HepG2 (cell line): ENCODE measurements at regions not wholly inside any gene's neighbourhood (a gene's known extent, or its start where the extent isn't known, plus 50 kb on each side); places are given as distances from the start of the nearest gene placed in this dataset.

ENCODE experiments used
- ATAC-seq: fragments of 200-7000 bp; cut with Tn5 transposase; 3 replicates; pipeline ENCODE4 v1.9.1; 2020; ENCODE audit warnings: mild to moderate bottlenecking, moderate library complexity
- BruUV-seq: library from RNA; stranded (reverse); fragments of 400-500 nt; replicated peaks from 2 replicates; lab custom pipeline; 2021; lab: Mats Ljungman, UMichigan
- CTCF ChIA-PET: fragments of 300-600 bp; formaldehyde crosslinking; extraction: SDS; loops from one replicate; lab custom pipeline; 2021; ENCODE audit warnings: low total read pairs, inconsistent platforms, low intra/inter-chr PET ratio; lab: Yijun Ruan, JAX
- POLR2A ChIA-PET: fragments of 350-600 bp; sonication (Branson Sonifier 250); formaldehyde crosslinking; loops from one replicate; lab custom pipeline; 2020; ENCODE audit warnings: antibody characterized with exemption, inconsistent platforms; lab: Yijun Ruan, JAX
- DNase-seq: peaks from one replicate; pipeline ENCODE4 v3.0.0-alpha.2; 2015; ENCODE audit warnings: low spot score
- FAIRE-seq: peaks from 3 replicates; lab custom pipeline; 2011; peaks lifted over from hg19 to GRCh38; lab: Jason Lieb, UNC
- H2AFZ ChIP-seq: one replicate; pipeline ENCODE4 v1.6.1; 2011; ENCODE audit warnings: low read length, inconsistent platforms
- H3K27ac ChIP-seq: fragments of 300-600 bp; 3 replicates; pipeline ENCODE4 v1.8.0; 2011; ENCODE audit warnings: mixed run types, mild to moderate bottlenecking, mixed read lengths, low read length, inconsistent platforms; ENCODE audit not compliant: insufficient read depth; ENCODE audit errors: extremely low read length
- H3K27me3 ChIP-seq, 2 experiments: fragments of 200-600 bp in 1 of 2; 2 replicates in 1 of 2; 3 replicates in 1 of 2; pipeline versions ENCODE4 v1.6.0 to v1.8.0; 2011; ENCODE audit warnings: low read length in 2 of 2, mild to moderate bottlenecking in 2 of 2, moderate library complexity in 2 of 2, inconsistent platforms in 1 of 2; ENCODE audit not compliant: insufficient read depth in 2 of 2, control insufficient read depth in 1 of 2
- H3K36me3 ChIP-seq, 2 experiments: fragments of 200-600 bp in 1 of 2; replicated peaks in 1 of 2; 2 replicates in 1 of 2; 3 replicates in 1 of 2; pipeline versions ENCODE4 v1.5.1 to v1.8.0; 2011; ENCODE audit warnings: low read length in 2 of 2, inconsistent platforms in 1 of 2; ENCODE audit not compliant: insufficient read depth in 2 of 2, control insufficient read depth in 1 of 2
- H3K4me1 ChIP-seq: 2 replicates; pipeline ENCODE4 v1.5.1; 2012; ENCODE audit warnings: low read length, inconsistent platforms; ENCODE audit not compliant: insufficient read depth
- H3K4me2 ChIP-seq: 2 replicates; pipeline ENCODE4 v1.6.0; 2011; ENCODE audit warnings: low read depth, low read length, inconsistent platforms
- H3K4me3 ChIP-seq, 3 experiments: fragments of 200-600 bp in 1 of 3; sonication (generic), shearing (Covaris generic) in 1 of 3; replicated peaks in 1 of 3; 2 replicates each; pipeline ENCODE4 v1.5.1; 2011 to 2016; ENCODE audit warnings: low read length in 3 of 3, inconsistent platforms in 2 of 3, low read depth in 2 of 3, mild to moderate bottlenecking in 2 of 3, control low read depth in 1 of 3, mixed read lengths in 1 of 3; ENCODE audit not compliant: insufficient read depth in 1 of 3
- H3K79me2 ChIP-seq: one replicate; pipeline ENCODE4 v1.6.1; 2011; ENCODE audit warnings: low read length, inconsistent platforms; ENCODE audit not compliant: insufficient read depth
- H3K9ac ChIP-seq: 2 replicates; pipeline ENCODE4 v1.6.0; 2011; ENCODE audit warnings: mild to moderate bottlenecking, low read depth, low read length, inconsistent platforms; ENCODE audit not compliant: insufficient read depth
- H3K9me3 ChIP-seq: 2 replicates; pipeline ENCODE4 v1.5.1; 2012; ENCODE audit warnings: mild to moderate bottlenecking, low read length
- H4K20me1 ChIP-seq: 2 replicates; pipeline ENCODE4 v1.6.0; 2011; ENCODE audit warnings: inconsistent platforms, mild to moderate bottlenecking, low read length, moderate library complexity; ENCODE audit not compliant: insufficient read depth
- AFF4 ChIP-seq: sonication (generic); formaldehyde crosslinking; IDR thresholded peaks from 2 replicates; pipeline ENCODE4 v1.4.0; 2020; ENCODE audit warnings: missing genetic modification reagents
- HDAC2 ChIP-seq: sonication (generic); formaldehyde crosslinking; IDR thresholded peaks from 2 replicates; pipeline ENCODE4 v1.4.0; 2020; ENCODE audit warnings: missing genetic modification reagents
- MED8 ChIP-seq: sonication (generic); formaldehyde crosslinking; IDR thresholded peaks from 2 replicates; pipeline ENCODE4 v1.8.1; 2023; ENCODE audit warnings: mild to moderate bottlenecking, missing genetic modification reagents; ENCODE audit not compliant: insufficient replicate concordance
- POLR2AphosphoS5 ChIP-seq: IDR thresholded peaks from 2 replicates; pipeline ENCODE4 v1.6.1; 2012; ENCODE audit warnings: low read depth, low read length
- PRDM10 ChIP-seq: sonication (generic); formaldehyde crosslinking; IDR thresholded peaks from 2 replicates; pipeline ENCODE4 v1.4.0; 2020; ENCODE audit warnings: low read depth, missing genetic modification reagents
- PRMT3 ChIP-seq: sonication (generic); formaldehyde crosslinking; IDR thresholded peaks from 2 replicates; pipeline ENCODE4 v1.8.1; 2022; ENCODE audit warnings: low read depth, mild to moderate bottlenecking, moderate library complexity, missing genetic modification reagents, borderline replicate concordance
- TEAD2 ChIP-seq: sonication (generic); formaldehyde crosslinking; IDR thresholded peaks from 2 replicates; pipeline ENCODE4 v1.9.0; 2021; ENCODE audit warnings: missing genetic modification reagents
- ZBTB20 ChIP-seq: sonication (generic); formaldehyde crosslinking; IDR thresholded peaks from 2 replicates; pipeline ENCODE4 v1.8.1; 2023; ENCODE audit warnings: missing genetic modification reagents, low read depth, mild to moderate bottlenecking, borderline replicate concordance
- ZBTB34 ChIP-seq: sonication (generic); formaldehyde crosslinking; IDR thresholded peaks from 2 replicates; pipeline ENCODE4 v1.8.0; 2022; ENCODE audit warnings: mild to moderate bottlenecking, missing genetic modification reagents
- ZFP36L1 ChIP-seq: sonication (generic); formaldehyde crosslinking; IDR thresholded peaks from 2 replicates; pipeline ENCODE4 v1.8.0; 2022; ENCODE audit warnings: mild to moderate bottlenecking, missing genetic modification reagents, moderate library complexity
- ZFP37 ChIP-seq: sonication (generic); formaldehyde crosslinking; IDR thresholded peaks from 2 replicates; pipeline ENCODE4 v1.4.0; 2020; ENCODE audit warnings: missing genetic modification reagents, borderline replicate concordance
- ZNF331 ChIP-seq: sonication (generic); formaldehyde crosslinking; IDR thresholded peaks from 2 replicates; pipeline ENCODE4 v1.4.0; 2020; ENCODE audit warnings: missing genetic modification reagents
- ZNF383 ChIP-seq: sonication (generic); formaldehyde crosslinking; IDR thresholded peaks from 2 replicates; pipeline ENCODE4 v1.4.0; 2020; ENCODE audit warnings: missing genetic modification reagents, mild to moderate bottlenecking, borderline replicate concordance
- ZNF644 ChIP-seq: IDR thresholded peaks from 2 replicates; pipeline ENCODE4 v1.6.1; 2016; ENCODE audit warnings: low read depth
- ZNF781 ChIP-seq: sonication (generic); formaldehyde crosslinking; IDR thresholded peaks from 2 replicates; pipeline ENCODE4 v1.5.1; 2020; ENCODE audit warnings: borderline replicate concordance, mild to moderate bottlenecking, missing genetic modification reagents; ENCODE audit errors: not compliant biosample characterization
- WGBS: methylation state at CpG from one replicate; pipeline ENCODE4 v1.1.6; 2017; ENCODE audit warnings: low lambda C conversion rate; 5-methylcytosine and 5-hydroxymethylcytosine counted together
- in situ Hi-C: cut with HindIII; loops from 2 replicates; pipeline ENCODE4 v1.10.0; 2017; ENCODE audit warnings: low pct_unique_long_range_greater_than_20kb; ENCODE audit not compliant: extremely low pct_ligation_motif_present
- intact Hi-C: fragments of 100-400 bp; cut with micrococcal nuclease; formaldehyde crosslinking; loops from one replicate; pipeline ENCODE4 v1.10.0; 2022; ENCODE audit not compliant: unreplicated experiment

- no peak for TF ChIP-seq ZNF781 (CRISPR knock-in tag)
- no peak for TF ChIP-seq POLR2AphosphoS5
- no peak for TF ChIP-seq AFF4 (CRISPR knock-in tag)
- no peak for TF ChIP-seq ZBTB34 (CRISPR knock-in tag)
- TF ChIP-seq ZNF331 (CRISPR knock-in tag), result no peak
- no peak for TF ChIP-seq ZBTB20 (CRISPR knock-in tag)
- TF ChIP-seq ZFP36L1, result no peak
- TF ChIP-seq ZFP37, result no peak
- TF ChIP-seq, all 625 proteins: peak for 0
Observed at GRCh38 chr7:39810204-39810642, 139.8 kb upstream of the CDK13 start (continued).

GRCh38 chr7:39810710-39811109 lies 139.3 kb upstream of the CDK13 start:
- Histone ChIP-seq H3K27me3 (peaks cover 0 to 8% of the 10 kb centered on the region in 2 experiments; a peak in 1 of 5 replicates), H3K9me3 (no peaks in the 10 kb centered on the region), H3K79me2 (no peaks in the 10 kb centered on the region), H4K20me1 (no peaks in the 10 kb centered on the region), H3K27ac (no peak overlapping the region), H2AFZ (no peak overlapping the region), H3K9ac (no peak overlapping the region), H3K4me3 (no peak overlapping the region), H3K4me2 (no peak overlapping the region), H3K36me3 (no peaks in the 10 kb centered on the region), H3K4me1 (no peaks in the 10 kb centered on the region)
- FAIRE-seq (no peak), DNase-seq (no peak), ATAC-seq (no peak)
- ChIA-PET POLR2A (no interaction called here), CTCF (no interaction called here)
- WGBS, result 26% methylated on average over 4 of the region's 4 CpGs
- BruUV-seq, result no TSS peak
- intact Hi-C loops, result no loop called here
- in situ Hi-C loops, result no loop called here
- TF ChIP-seq ZNF644 (CRISPR knock-in tag) (no peak), ZNF383 (no peak), PRMT3 (CRISPR knock-in tag) (no peak), MED8 (CRISPR knock-in tag) (no peak), TEAD2 (no peak), HDAC2 (CRISPR knock-in tag) (no peak), PRDM10 (no peak)
